Activated T-helper 1 cell treated with anti-CD3 and anti-CD28 coated beads, Interleukin-12 subunit alpha, Interleukin-12 subunit beta, Interleukin-2, Interleukin-4 antibody, amounts not matched to agents 30 ng/mL and 10 ng/mL and 1 ng/mL, durations not matched to agents 14 hours and 24 hours and 36 hours (primary cell): ENCODE measurements at regions not wholly inside any gene's neighbourhood (a gene's known extent, or its start where the extent isn't known, plus 50 kb on each side); places are given as distances from the start of the nearest gene placed in this dataset.

Source experiments
- DNase-seq: peaks from one replicate; pipeline ENCODE4 v3.0.0; 2021; ENCODE audit warnings: low spot score
- H3K27ac Mint-ChIP-seq: one replicate; pipeline ENCODE4 v1.8.0; 2021; ENCODE audit warnings: mild to moderate bottlenecking, mixed read lengths
- H3K27me3 Mint-ChIP-seq: one replicate; pipeline ENCODE4 v1.8.0; 2022; ENCODE audit warnings: mild to moderate bottlenecking, moderate library complexity, mixed read lengths; ENCODE audit not compliant: insufficient read depth
- H3K36me3 Mint-ChIP-seq: one replicate; pipeline ENCODE4 v1.8.0; 2021; ENCODE audit warnings: low read depth, mixed read lengths
- H3K4me1 Mint-ChIP-seq: one replicate; pipeline ENCODE4 v1.8.0; 2021; ENCODE audit warnings: low read depth, mixed read lengths
- H3K4me3 Mint-ChIP-seq: one replicate; pipeline ENCODE4 v1.8.0; 2021; ENCODE audit warnings: mild to moderate bottlenecking, moderate library complexity, mixed read lengths
- H3K9me3 Mint-ChIP-seq: one replicate; pipeline ENCODE4 v1.8.0; 2021; ENCODE audit warnings: mixed read lengths
- intact Hi-C: fragments of 100-400 bp; cut with micrococcal nuclease; formaldehyde crosslinking; loops from one replicate; pipeline ENCODE4 v1.15.1; 2024

DNA sequence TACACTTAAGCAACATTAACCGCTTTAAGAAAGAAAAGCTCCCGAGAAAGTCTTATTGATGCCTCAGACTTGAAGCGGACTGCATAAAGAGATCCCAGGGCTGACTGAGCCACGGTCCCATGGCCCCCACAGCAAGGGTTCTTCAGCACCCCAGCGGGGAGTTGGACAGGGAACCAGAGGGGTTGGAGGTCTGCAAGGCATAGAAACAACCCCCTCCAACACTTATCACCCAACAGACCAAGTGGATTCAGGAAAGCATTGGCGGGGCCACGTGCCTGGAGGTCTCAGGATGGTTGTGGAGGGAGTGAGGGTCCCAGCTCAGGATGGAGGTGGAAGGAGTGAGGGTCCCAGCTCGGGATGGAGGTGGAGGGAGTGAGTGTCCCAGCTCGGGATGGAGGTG lies 143.7 kb upstream of the IRX2 start:
- H3K27ac Mint-ChIP-seq: no peak overlapping the region
- intact Hi-C loops: no loop called here
- H3K9me3 Mint-ChIP-seq: peaks cover 9% of the 10 kb centered on the region
- H3K4me3 Mint-ChIP-seq: no peak overlapping the region
- no peaks in the 10 kb centered on the region for H3K4me1 Mint-ChIP-seq
- no peak for DNase-seq
- no peaks in the 10 kb centered on the region for H3K27me3 Mint-ChIP-seq
- H3K36me3 Mint-ChIP-seq: no peaks in the 10 kb centered on the region

DNA sequence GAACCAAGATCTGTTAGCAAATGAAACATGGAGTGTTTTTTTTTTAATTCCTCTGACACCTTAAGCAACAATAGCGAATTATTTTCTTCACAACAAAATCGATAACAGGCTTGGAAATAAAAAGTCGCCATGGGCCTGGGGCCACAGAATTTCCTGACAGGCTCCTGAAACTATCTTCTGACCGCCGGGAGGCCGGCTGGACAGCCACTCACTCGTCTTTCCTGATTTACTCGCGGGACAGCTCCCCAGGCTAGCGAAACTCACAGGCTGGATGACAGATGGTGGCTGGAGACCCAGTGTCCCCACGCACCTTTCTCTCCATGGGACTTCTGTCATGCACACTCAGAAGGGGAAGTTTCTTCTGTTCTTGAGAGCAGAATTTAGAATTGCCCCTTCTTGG lies 143.3 kb upstream of the IRX2 start:
- no peaks in the 10 kb centered on the region for H3K27me3 Mint-ChIP-seq
- H3K9me3 Mint-ChIP-seq: peaks cover 9% of the 10 kb centered on the region
- intact Hi-C loops: no loop called here
- H3K27ac Mint-ChIP-seq: no peak overlapping the region
- DNase-seq: no peak
- no peaks in the 10 kb centered on the region for H3K36me3 Mint-ChIP-seq
- H3K4me1 Mint-ChIP-seq: no peaks in the 10 kb centered on the region
- no peak overlapping the region for H3K4me3 Mint-ChIP-seq

- no peak for DNase-seq
- intact Hi-C loops: no loop called here
- Mint-ChIP-seq H3K4me1 (no peaks in the 10 kb centered on the region), H3K36me3 (no peaks in the 10 kb centered on the region), H3K4me3 (no peak overlapping the region), H3K27ac (no peak overlapping the region), H3K27me3 (no peaks in the 10 kb centered on the region), H3K9me3 (peaks cover 9% of the 10 kb centered on the region)
Observed at GRCh38 chr5:2894316-2894715, 142.8 kb upstream of the IRX2 start.

DNA sequence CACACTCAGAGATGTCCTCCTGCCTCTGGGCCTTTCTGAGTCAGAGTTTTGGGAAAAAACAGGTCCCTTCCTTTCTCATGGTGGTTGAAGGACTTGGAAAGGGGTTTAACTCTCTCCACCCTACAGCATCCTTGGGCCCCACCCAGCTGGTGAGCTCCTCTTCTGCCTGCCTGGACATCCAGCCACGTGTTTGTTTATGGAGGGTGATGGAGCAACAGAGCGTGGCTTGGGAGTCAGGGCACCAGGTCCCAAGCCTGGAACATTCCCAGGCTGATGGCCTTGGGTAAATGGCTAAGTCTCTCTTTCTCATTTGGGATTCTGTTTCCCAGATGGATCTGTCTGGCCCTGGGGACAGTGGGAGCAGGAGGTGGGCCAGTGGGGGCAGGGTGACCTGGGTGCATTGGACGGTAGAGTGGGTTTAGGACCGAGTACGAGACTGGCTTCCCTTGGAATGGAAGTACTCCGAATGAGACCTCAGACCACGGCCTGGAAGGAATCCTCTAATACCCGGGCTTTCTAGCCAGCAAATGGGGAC lies 141.1 kb upstream of the IRX2 start:
- H3K27me3 Mint-ChIP-seq: no peaks in the 10 kb centered on the region
- peaks cover 9% of the 10 kb centered on the region for H3K9me3 Mint-ChIP-seq
- no peak overlapping the region for H3K27ac Mint-ChIP-seq
- no peaks in the 10 kb centered on the region for H3K4me1 Mint-ChIP-seq
- no peak for DNase-seq
- H3K4me3 Mint-ChIP-seq: no peak overlapping the region
- H3K36me3 Mint-ChIP-seq: no peaks in the 10 kb centered on the region
- intact Hi-C loops: no loop called here

- no peaks in the 10 kb centered on the region for H3K4me1 Mint-ChIP-seq
- intact Hi-C loops: no loop called here
- DNase-seq: no peak
- peaks cover 9% of the 10 kb centered on the region for H3K9me3 Mint-ChIP-seq
- H3K27me3 Mint-ChIP-seq: no peaks in the 10 kb centered on the region
- H3K27ac Mint-ChIP-seq: no peak overlapping the region
- H3K4me3 Mint-ChIP-seq: no peak overlapping the region
- H3K36me3 Mint-ChIP-seq: no peaks in the 10 kb centered on the region
Observed at GRCh38 chr5:2891781-2892180, 140.3 kb upstream of the IRX2 start.

DNA sequence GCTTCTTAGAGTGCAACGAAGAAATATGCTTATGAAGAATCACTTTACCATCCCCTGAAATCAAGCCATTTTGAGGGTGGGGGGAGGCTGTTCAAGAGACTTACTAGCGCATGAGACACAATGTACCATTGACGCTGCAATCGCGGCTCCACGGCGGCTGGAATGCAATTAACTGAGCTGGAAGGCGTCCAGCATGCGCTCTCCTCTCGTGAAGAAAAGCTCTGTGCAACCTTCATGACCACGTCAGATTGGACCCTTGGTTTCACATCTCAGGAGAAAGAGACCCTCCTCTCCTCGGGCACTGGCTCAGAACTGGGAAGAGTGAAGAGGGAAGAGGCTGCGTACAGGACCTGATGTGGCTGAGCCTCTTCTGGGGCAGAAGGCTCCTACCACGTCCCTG lies 138.5 kb upstream of the IRX2 start:
- Mint-ChIP-seq H3K4me1 (no peaks in the 10 kb centered on the region), H3K4me3 (no peak overlapping the region), H3K9me3 (peaks cover 9% of the 10 kb centered on the region), H3K27ac (no peak overlapping the region), H3K27me3 (no peaks in the 10 kb centered on the region), H3K36me3 (no peaks in the 10 kb centered on the region)
- no peak for DNase-seq
- intact Hi-C loops: no loop called here

- Mint-ChIP-seq H3K27me3 (no peaks in the 10 kb centered on the region), H3K27ac (no peak overlapping the region)
Observed at GRCh38 chr5:2888520-2889060, 137.1 kb upstream of the IRX2 start.

DNA sequence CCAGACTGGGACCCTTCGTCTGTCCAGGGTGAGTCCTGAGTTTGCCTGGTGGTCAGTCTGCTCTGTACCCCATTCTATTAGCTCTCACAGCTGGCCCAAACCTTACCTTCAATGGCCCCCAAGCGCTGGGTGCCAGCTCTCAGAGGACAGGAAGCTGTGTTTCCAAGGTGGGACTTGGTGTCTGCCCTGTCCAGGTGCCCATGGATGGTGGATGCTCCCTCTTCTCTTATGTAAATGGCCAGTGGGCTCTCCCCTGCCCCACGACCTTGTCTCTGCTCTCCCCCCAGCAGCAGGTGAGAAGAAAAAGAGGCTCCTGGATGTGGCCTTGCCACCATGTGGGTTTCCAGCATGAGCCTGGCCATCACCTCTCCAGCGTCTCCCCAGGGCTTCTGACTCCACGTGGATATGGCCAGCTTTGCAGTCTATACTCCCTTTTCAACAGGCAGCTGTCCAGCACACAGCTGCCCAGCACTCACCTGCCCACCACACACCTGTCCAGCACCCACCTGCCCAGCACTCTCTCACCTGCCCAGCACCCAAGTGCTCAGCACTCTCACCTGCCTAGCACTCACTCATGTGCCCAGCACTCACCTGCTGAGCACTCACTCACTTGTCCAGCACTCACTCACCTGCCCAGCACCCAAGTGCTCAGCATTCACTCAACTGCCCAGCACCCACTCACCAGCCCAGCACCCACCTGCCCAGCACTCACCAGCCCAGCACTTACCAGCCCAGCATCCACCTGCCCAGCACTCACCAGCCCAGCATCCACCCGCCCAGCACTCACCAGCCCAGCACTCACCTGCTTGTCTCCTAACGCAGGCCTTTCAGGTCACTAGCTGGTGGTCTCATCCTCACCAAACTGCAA lies 136.2 kb upstream of the IRX2 start:
- Mint-ChIP-seq H3K27ac (no peak overlapping the region), H3K27me3 (no peaks in the 10 kb centered on the region), H3K4me1 (no peaks in the 10 kb centered on the region), H3K9me3 (peaks cover 4% of the 10 kb centered on the region), H3K36me3 (no peaks in the 10 kb centered on the region), H3K4me3 (no peak overlapping the region)
- intact Hi-C loops: no loop called here
- DNase-seq: no peak

More at GRCh38 chr5:2888520-2889060, 137.1 kb upstream of the IRX2 start:
- H3K9me3 Mint-ChIP-seq: peaks cover 6% of the 10 kb centered on the region
- no peaks in the 10 kb centered on the region for H3K36me3 Mint-ChIP-seq
- no peak for DNase-seq
- no peaks in the 10 kb centered on the region for H3K4me1 Mint-ChIP-seq
- no peak overlapping the region for H3K4me3 Mint-ChIP-seq
- intact Hi-C loops: no loop called here

- Mint-ChIP-seq H3K36me3 (no peaks in the 10 kb centered on the region), H3K4me1 (no peaks in the 10 kb centered on the region), H3K9me3 (peaks cover 4% of the 10 kb centered on the region), H3K27me3 (no peaks in the 10 kb centered on the region), H3K27ac (no peak overlapping the region), H3K4me3 (no peak overlapping the region)
- intact Hi-C loops: no loop called here
- no peak for DNase-seq
Observed at GRCh38 chr5:2886531-2886930, 135.1 kb upstream of the IRX2 start.

DNA sequence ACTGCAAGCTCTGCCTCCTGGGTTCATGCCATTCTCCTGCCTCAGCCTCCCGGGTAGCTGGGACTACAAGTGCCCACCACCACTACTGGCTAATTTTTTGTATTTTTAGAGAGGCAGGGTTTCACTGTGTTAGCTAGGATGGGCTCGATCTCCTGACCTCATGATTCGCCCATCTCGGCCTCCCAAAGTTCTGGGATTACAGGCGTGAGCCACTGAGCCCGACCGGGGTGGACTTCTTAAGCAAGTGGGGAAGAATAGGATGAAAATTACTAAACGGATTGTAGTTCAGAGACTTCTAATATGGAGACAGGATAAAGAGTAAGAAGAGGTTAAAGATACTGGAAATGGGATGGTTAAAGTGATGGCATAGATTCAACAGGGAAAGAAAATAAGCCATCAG lies 132.3 kb upstream of the IRX2 start:
- Mint-ChIP-seq H3K4me3 (no peak overlapping the region), H3K27me3 (no peaks in the 10 kb centered on the region), H3K27ac (no peak overlapping the region), H3K9me3 (peaks cover 16% of the 10 kb centered on the region), H3K4me1 (no peaks in the 10 kb centered on the region), H3K36me3 (no peaks in the 10 kb centered on the region)
- no peak for DNase-seq
- intact Hi-C loops: no loop called here

GRCh38 chr5:2879701-2880100 lies 128.2 kb upstream of the IRX2 start:
- Mint-ChIP-seq H3K9me3 (peaks cover 25% of the 10 kb centered on the region), H3K36me3 (no peaks in the 10 kb centered on the region), H3K27me3 (no peaks in the 10 kb centered on the region), H3K27ac (no peak overlapping the region), H3K4me1 (no peaks in the 10 kb centered on the region), H3K4me3 (no peak overlapping the region)
- no peak for DNase-seq
- intact Hi-C loops: no loop called here

- Mint-ChIP-seq H3K4me3 (no peak overlapping the region), H3K27me3 (no peaks in the 10 kb centered on the region), H3K27ac (no peak overlapping the region), H3K9me3 (peaks cover 30% of the 10 kb centered on the region), H3K36me3 (no peaks in the 10 kb centered on the region), H3K4me1 (no peaks in the 10 kb centered on the region)
- intact Hi-C loops: no loop called here
- no peak for DNase-seq
Observed at GRCh38 chr5:2877522-2877921, 126.0 kb upstream of the IRX2 start.

- H3K27ac Mint-ChIP-seq: no peak overlapping the region
- no peak overlapping the region for H3K4me3 Mint-ChIP-seq
- intact Hi-C loops: no loop called here
- no peak for DNase-seq
- no peaks in the 10 kb centered on the region for H3K4me1 Mint-ChIP-seq
- peaks cover 28% of the 10 kb centered on the region for H3K9me3 Mint-ChIP-seq
- H3K27me3 Mint-ChIP-seq: no peaks in the 10 kb centered on the region
- no peaks in the 10 kb centered on the region for H3K36me3 Mint-ChIP-seq
Observed at GRCh38 chr5:2876183-2876582, 124.7 kb upstream of the IRX2 start.
